ENCODE measurements at regions not wholly inside any gene's neighbourhood (a gene's known extent, or its start where the extent isn't known, plus 50 kb on each side); places are given as distances from the start of the nearest gene placed in this dataset.

DNA sequence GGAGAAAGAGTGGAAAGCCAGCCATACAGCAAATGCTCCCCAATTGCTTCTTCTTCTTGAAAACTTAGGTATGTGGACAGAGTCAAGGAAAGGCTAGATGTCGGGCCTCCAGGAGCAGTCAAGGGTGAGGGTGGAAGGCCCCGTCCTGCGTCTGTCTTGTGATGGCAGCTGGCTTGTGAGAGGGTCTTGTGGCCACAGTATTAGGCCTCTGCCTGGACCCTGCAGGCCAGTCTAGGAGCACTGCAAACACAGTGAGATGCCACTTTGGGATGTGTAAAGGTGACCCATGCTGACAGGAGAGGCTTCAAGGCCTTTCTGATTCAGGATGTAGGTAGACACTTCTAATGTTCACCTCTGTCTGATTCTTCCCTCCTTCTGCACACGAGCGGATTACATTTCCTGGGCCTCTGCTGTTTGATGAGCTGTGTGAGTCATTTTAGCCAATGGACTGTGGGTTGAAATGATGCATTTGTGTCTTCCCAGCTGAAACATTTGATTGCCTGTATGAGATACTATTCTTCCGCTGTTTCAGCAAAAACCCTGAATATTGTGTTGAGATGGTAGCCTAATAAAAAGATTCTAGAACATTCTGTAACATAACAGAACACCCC lies 135.4 kb downstream of the EMX2 start:
- TF ChIP-seq, protein P1, sequence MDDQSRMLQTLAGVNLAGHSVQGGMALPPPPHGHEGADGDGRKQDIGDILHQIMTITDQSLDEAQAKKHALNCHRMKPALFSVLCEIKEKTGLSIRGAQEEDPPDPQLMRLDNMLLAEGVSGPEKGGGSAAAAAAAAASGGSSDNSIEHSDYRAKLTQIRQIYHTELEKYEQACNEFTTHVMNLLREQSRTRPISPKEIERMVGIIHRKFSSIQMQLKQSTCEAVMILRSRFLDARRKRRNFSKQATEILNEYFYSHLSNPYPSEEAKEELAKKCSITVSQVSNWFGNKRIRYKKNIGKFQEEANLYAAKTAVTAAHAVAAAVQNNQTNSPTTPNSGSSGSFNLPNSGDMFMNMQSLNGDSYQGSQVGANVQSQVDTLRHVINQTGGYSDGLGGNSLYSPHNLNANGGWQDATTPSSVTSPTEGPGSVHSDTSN (IDR thresholded peaks at IDR 0.05), result no peak
- TF ChIP-seq, protein P2, sequence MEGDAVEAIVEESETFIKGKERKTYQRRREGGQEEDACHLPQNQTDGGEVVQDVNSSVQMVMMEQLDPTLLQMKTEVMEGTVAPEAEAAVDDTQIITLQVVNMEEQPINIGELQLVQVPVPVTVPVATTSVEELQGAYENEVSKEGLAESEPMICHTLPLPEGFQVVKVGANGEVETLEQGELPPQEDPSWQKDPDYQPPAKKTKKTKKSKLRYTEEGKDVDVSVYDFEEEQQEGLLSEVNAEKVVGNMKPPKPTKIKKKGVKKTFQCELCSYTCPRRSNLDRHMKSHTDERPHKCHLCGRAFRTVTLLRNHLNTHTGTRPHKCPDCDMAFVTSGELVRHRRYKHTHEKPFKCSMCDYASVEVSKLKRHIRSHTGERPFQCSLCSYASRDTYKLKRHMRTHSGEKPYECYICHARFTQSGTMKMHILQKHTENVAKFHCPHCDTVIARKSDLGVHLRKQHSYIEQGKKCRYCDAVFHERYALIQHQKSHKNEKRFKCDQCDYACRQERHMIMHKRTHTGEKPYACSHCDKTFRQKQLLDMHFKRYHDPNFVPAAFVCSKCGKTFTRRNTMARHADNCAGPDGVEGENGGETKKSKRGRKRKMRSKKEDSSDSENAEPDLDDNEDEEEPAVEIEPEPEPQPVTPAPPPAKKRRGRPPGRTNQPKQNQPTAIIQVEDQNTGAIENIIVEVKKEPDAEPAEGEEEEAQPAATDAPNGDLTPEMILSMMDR (IDR thresholded peaks at IDR 0.05), result no peak
- no peak for TF ChIP-seq POLR2A (IDR thresholded peaks at IDR 0.05; ENCODE audit: low read length)

Data from A549 (cell line).